Thyroid gland (tissue), 4 donors: ENCODE measurements at regions not wholly inside any gene's neighbourhood (a gene's known extent, or its start where the extent isn't known, plus 50 kb on each side); places are given as distances from the start of the nearest gene placed in this dataset.

ENCODE experiments used
- POLR2A ChIP-seq, 2 donors: fragments of 450-650 bp; IDR thresholded peaks; one replicate each; pipeline ENCODE4 v1.6.1; 2017; ENCODE audit warnings: antibody characterized with exemption in 2 of 2, mild to moderate bottlenecking in 2 of 2, moderate library complexity in 1 of 2
- TF ChIP-seq, protein P1 (sequence below), 6 experiments: fragments of 200-600 bp in 3 of 6; fragments of 450-650 bp in 3 of 6; sonication (generic) in 3 of 6; IDR thresholded peaks; one replicate each; pipeline ENCODE4 v1.5.1; 2016 to 2019; ENCODE audit warnings: antibody characterized with exemption in 6 of 6, mild to moderate bottlenecking in 2 of 6, inconsistent platforms in 1 of 6, moderate library complexity in 1 of 6

DNA sequence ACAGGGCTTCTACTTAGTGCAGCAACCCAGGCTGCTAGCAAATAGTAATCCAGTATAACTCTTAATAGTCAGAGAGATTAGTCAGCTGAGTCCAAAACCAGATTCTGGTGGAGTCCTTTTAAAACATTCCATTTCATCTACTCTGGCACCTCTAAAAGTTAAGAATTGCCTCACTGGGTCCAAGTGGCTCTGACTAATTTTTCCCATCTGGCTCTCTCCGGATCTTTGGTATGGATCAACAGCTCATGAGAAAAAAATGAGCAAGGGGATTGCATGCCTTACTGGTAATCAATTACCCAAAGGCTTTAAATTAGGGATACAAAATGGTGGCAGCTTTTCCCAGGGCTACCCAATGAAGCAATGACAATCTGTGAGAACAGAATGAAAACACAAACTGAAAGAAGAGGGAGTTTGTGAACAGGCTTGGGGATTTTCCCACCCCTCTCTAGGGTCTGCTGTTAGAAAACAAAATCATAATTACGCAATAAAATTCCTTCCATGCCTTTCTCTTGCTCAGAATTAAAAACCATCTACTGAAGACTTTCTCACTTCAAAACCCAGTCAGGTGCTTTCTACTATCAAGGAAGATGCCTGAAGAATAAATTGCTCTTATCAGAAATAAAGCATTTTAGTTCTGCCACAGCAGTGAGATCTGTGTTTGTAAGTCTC lies 84.6 kb upstream of the PMFBP1 start:
- TF ChIP-seq, protein P1, sequence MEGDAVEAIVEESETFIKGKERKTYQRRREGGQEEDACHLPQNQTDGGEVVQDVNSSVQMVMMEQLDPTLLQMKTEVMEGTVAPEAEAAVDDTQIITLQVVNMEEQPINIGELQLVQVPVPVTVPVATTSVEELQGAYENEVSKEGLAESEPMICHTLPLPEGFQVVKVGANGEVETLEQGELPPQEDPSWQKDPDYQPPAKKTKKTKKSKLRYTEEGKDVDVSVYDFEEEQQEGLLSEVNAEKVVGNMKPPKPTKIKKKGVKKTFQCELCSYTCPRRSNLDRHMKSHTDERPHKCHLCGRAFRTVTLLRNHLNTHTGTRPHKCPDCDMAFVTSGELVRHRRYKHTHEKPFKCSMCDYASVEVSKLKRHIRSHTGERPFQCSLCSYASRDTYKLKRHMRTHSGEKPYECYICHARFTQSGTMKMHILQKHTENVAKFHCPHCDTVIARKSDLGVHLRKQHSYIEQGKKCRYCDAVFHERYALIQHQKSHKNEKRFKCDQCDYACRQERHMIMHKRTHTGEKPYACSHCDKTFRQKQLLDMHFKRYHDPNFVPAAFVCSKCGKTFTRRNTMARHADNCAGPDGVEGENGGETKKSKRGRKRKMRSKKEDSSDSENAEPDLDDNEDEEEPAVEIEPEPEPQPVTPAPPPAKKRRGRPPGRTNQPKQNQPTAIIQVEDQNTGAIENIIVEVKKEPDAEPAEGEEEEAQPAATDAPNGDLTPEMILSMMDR (IDR thresholded peaks at IDR 0.05), result no peak
- TF ChIP-seq POLR2A (IDR thresholded peaks at IDR 0.05), result no peak
